ENCODE measurements at regions not wholly inside any gene's neighbourhood (a gene's known extent, or its start where the extent isn't known, plus 50 kb on each side); places are given as distances from the start of the nearest gene placed in this dataset.

- TF ChIP-seq EZH2 (IDR thresholded peaks at IDR 0.05) (no peak), POLR2AphosphoS5 (IDR thresholded peaks at IDR 0.05; ENCODE audit: borderline replicate concordance, low read depth, low read length) (no peak), FOXP2 (optimal IDR thresholded peaks at IDR 0.05; ENCODE audit: control extremely low read depth, extremely low read length, insufficient read depth) (no peak)
Observed at GRCh38 chr12:124718036-124718435, 145.6 kb downstream of the SCARB1 start.

Data from SK-N-MC (cell line).